Body of pancreas (tissue), 4 donors: ENCODE measurements at regions not wholly inside any gene's neighbourhood (a gene's known extent, or its start where the extent isn't known, plus 50 kb on each side); places are given as distances from the start of the nearest gene placed in this dataset.

Experiments used
- ATAC-seq: fragments of 150-250 bp; one replicate; pipeline ENCODE4 v1.9.1; 2016
- DNase-seq, 4 donors: peaks; one replicate each; pipeline ENCODE4 v3.0.0-alpha.2; 2019
- H3K27ac ChIP-seq, 4 donors: fragments of 200-600 bp; sonication (generic); 1 replicate in 3 of 4; 2 replicates in 1 of 4; pipeline versions ENCODE4 v1.5.1 to v1.6.1; 2016 to 2019; ENCODE audit warnings: mild to moderate bottlenecking in 1 of 4, mixed read lengths in 1 of 4, moderate library complexity in 1 of 4
- H3K27me3 ChIP-seq, 2 donors: fragments of 200-600 bp; sonication (generic); one replicate each; pipeline ENCODE4 v1.6.0; 2016; ENCODE audit warnings: mild to moderate bottlenecking in 1 of 2
- H3K36me3 ChIP-seq, 2 donors: fragments of 200-600 bp; sonication (generic); replicated peaks in 1 of 2; 2 replicates each; pipeline ENCODE4 v1.5.1; 2016; ENCODE audit warnings: low read depth in 2 of 2; ENCODE audit not compliant: insufficient read depth in 1 of 2
- H3K4me1 ChIP-seq: fragments of 200-600 bp; sonication (generic); one replicate; pipeline ENCODE4 v1.6.0; 2016
- H3K4me3 ChIP-seq, 2 donors: fragments of 200-600 bp; sonication (generic); 1 replicate in 1 of 2; 2 replicates in 1 of 2; pipeline ENCODE4 v1.5.1; 2016 to 2019
- H3K9me3 ChIP-seq, 3 donors: fragments of 200-600 bp; sonication (generic); 1 replicate in 2 of 3; 2 replicates in 1 of 3; pipeline ENCODE4 v1.5.1; 2016
- POLR2A ChIP-seq, 3 donors: fragments of 450-650 bp; IDR thresholded peaks; one replicate each; pipeline ENCODE4 v1.6.1; 2016; ENCODE audit warnings: antibody characterized with exemption in 3 of 3, mild to moderate bottlenecking in 2 of 3
- WGBS, 2 donors: methylation state at CpG; one replicate each; pipeline ENCODE4 v1.1.5; 2017; 5-methylcytosine and 5-hydroxymethylcytosine counted together
- intact Hi-C: fragments of 100-400 bp; cut with DNase I; formaldehyde crosslinking; loops from one replicate; pipeline ENCODE4 v1.15.1; 2023
- TF ChIP-seq, protein P1 (sequence below), 7 experiments: fragments of 450-650 bp in 4 of 7; fragments of 200-600 bp in 3 of 7; sonication (generic) in 3 of 7; IDR thresholded peaks; one replicate each; pipeline ENCODE4 v1.5.1; 2016 to 2019; ENCODE audit warnings: antibody characterized with exemption in 7 of 7

DNA sequence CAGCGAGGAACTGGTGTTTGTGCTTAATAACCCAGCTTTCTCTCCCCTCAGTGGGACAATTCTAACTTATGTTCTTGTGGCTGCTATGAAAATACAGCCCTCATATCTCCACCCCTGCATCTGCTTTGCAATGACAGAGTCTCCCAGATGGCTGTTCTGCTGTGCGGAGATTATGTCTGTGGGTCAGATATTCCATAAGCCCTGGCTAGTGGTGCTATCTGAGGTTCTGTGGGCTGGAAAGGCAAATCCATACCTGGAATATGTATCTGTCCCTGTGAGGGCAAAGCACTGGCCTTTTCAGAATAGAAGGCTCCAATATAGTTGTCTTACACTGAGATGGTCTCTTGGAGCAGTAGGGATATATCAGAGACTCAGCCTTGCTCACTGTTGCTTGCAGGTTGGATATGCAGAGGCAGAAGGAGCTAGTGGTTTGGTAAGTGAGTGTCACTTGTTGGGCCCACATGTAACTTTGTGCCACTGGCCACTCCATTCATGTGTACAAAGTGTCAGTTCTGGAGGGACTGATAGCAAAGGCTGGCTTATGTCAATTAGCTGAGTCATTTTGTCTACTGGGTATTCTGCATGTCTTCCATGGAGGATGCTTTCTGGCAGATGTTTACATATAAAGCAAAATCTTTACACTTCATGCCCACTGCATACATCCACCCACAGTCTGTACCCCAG, 246.6 kb downstream of the FAM76B start:
- Histone ChIP-seq H3K4me3 (no peak overlapping the region), H3K27ac (no peak overlapping the region), H3K36me3 (no peaks in the 10 kb centered on the region), H3K4me1 (no peaks in the 10 kb centered on the region), H3K9me3 (no peaks in the 10 kb centered on the region), H3K27me3 (no peaks in the 10 kb centered on the region)
- TF ChIP-seq, protein P1, sequence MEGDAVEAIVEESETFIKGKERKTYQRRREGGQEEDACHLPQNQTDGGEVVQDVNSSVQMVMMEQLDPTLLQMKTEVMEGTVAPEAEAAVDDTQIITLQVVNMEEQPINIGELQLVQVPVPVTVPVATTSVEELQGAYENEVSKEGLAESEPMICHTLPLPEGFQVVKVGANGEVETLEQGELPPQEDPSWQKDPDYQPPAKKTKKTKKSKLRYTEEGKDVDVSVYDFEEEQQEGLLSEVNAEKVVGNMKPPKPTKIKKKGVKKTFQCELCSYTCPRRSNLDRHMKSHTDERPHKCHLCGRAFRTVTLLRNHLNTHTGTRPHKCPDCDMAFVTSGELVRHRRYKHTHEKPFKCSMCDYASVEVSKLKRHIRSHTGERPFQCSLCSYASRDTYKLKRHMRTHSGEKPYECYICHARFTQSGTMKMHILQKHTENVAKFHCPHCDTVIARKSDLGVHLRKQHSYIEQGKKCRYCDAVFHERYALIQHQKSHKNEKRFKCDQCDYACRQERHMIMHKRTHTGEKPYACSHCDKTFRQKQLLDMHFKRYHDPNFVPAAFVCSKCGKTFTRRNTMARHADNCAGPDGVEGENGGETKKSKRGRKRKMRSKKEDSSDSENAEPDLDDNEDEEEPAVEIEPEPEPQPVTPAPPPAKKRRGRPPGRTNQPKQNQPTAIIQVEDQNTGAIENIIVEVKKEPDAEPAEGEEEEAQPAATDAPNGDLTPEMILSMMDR (IDR thresholded peaks at IDR 0.05) = no peak
- no peak for TF ChIP-seq POLR2A (IDR thresholded peaks at IDR 0.05)
- no peak for ATAC-seq
- intact Hi-C loops = no loop called here
- 85 to 94% methylated on average over 2 of the region's 2 CpGs for WGBS, 2 donors
- no peak for DNase-seq

DNA sequence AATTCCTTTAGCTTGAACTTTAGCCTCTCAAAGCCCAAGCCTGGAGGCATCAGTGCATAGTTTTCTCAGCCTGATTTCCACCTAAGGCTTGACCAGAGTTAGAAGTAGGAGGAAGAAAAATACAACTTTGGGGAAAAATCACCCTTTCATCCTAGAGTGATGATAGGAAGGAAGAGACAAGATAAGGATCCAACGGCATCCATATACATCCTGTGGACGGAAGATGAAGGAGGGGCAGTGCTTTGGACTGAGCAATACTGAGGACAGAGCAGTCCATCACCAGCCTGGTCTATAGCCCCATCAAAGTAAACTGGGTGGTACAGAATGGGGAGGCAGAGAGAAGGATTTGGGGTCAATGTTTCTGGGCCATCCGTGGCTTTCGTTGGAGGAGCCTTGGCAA, 247.9 kb downstream of the FAM76B start:
- Histone ChIP-seq H3K27me3 (no peaks in the 10 kb centered on the region), H3K4me3 (no peak overlapping the region), H3K36me3 (no peaks in the 10 kb centered on the region), H3K27ac (no peak overlapping the region), H3K9me3 (no peaks in the 10 kb centered on the region), H3K4me1 (no peaks in the 10 kb centered on the region)
- no peak for DNase-seq
- no peak for ATAC-seq
- WGBS, 2 donors = 79 to 93% methylated on average over 4 of the region's 4 CpGs
- TF ChIP-seq, protein P1 (IDR thresholded peaks at IDR 0.05) = no peak
- no peak for TF ChIP-seq POLR2A (IDR thresholded peaks at IDR 0.05)
- intact Hi-C loops = no loop called here

DNA sequence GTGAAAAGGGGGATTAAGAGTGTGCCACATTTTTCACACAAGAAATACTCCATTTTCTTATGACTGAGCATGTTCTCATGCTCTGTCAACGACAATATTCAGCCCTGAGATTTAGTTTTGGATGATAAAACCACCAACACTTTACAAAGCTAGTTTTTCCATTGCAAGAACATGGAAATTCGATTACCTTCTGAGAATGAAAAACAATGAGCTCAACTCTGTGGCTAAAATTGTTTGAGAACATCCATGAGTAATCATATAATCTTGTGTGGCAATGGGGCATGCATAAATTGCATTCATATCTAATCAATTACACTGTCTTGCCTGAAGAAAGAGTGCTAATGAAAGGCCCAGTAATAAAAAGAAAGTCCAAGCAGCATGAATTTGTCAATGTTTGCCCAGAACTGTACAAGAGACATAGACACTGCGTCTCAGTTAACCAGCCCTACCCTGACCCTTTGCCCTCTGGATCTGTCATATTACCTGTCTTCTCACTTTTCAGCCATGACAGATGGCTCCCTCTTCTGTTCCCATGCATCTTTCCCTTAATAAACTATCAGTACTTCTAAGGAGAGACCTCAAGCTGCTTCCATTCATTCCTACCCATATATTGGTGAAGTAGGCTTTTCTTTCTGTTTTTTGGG, 253.4 kb downstream of the FAM76B start:
- H3K4me1 ChIP-seq = no peaks in the 10 kb centered on the region
- H3K4me3 ChIP-seq = no peak overlapping the region
- WGBS, 2 donors = 56 to 60% methylated on average over 3 of the region's 3 CpGs
- DNase-seq (no peak), ATAC-seq (no peak)
- no peaks in the 10 kb centered on the region for H3K9me3 ChIP-seq
- no peak for TF ChIP-seq POLR2A (IDR thresholded peaks at IDR 0.05)
- TF ChIP-seq, protein P1 (IDR thresholded peaks at IDR 0.05) = no peak
- intact Hi-C loops = no loop called here
- H3K27me3 ChIP-seq = no peaks in the 10 kb centered on the region
- H3K36me3 ChIP-seq = no peaks in the 10 kb centered on the region
- H3K27ac ChIP-seq = no peak overlapping the region

DNA sequence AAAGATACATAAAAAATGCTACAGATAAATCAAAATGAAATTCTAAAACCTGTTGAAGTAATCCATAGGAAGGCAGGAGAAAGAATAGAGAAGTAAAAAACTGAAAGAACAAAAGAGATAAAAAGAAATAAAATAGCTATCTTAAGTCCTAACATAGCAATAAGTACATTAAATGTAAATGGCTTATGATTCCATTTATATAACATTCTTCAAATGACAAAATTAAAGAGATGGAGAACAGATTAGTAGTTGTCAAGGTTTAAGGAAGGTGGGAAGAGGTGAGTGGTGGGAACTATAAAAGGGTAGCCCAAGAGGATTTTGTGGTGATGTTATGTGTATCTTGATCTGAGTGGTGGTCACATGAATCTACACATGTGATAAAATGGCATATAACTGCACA, 254.8 kb downstream of the FAM76B start:
- ATAC-seq = no peak
- no peaks in the 10 kb centered on the region for H3K27me3 ChIP-seq

More for the DNA sequence above, 254.8 kb downstream of the FAM76B start:
- Histone ChIP-seq H3K4me3 (no peak overlapping the region), H3K9me3 (no peaks in the 10 kb centered on the region), H3K36me3 (no peaks in the 10 kb centered on the region), H3K27ac (no peak overlapping the region), H3K4me1 (no peaks in the 10 kb centered on the region)
- intact Hi-C loops = no loop called here
- no peak for DNase-seq
- no peak for TF ChIP-seq POLR2A (IDR thresholded peaks at IDR 0.05)
- TF ChIP-seq, protein P1 (IDR thresholded peaks at IDR 0.05) = no peak
